NCI-H1436 (cell line): ENCODE measurements at regions not wholly inside any gene's neighbourhood (a gene's known extent, or its start where the extent isn't known, plus 50 kb on each side); places are given as distances from the start of the nearest gene placed in this dataset.
"Not testable (repeated sequence)": the region's sequence is repeated elsewhere in the genome, so short reads cannot be mapped to it uniquely, and the experiment has no call there.

ENCODE experiments used
- DNase-seq: peaks from one replicate; lab custom pipeline; 2025; lab: John Stamatoyannopoulos, UW

- DNase-seq: not testable (repeated sequence)
Measured at GRCh38 chr1:53399370-53400133, 59.6 kb upstream of the DMRTB1 start.

- no peak for DNase-seq
Measured at GRCh38 chr1:53400761-53401674, 58.2 kb upstream of the DMRTB1 start.

- no peak for DNase-seq
Measured at GRCh38 chr1:53401813-53402745, 57.1 kb upstream of the DMRTB1 start.

GRCh38 chr1:53402891-53403655 lies 56.1 kb upstream of the DMRTB1 start:
- DNase-seq: no peak

GRCh38 chr1:53405737-53406136 lies 53.5 kb upstream of the DMRTB1 start:
- no peak for DNase-seq

GRCh38 chr1:53406551-53407235 lies 52.5 kb upstream of the DMRTB1 start:
- DNase-seq: no peak

GRCh38 chr1:53408013-53408754 lies 51.0 kb upstream of the DMRTB1 start:
- no peak for DNase-seq

- DNase-seq: no peak
Measured at GRCh38 chr1:53408755-53409129, 50.5 kb upstream of the DMRTB1 start.

- DNase-seq: no peak
Measured at GRCh38 chr1:53409233-53409632, 50.0 kb upstream of the DMRTB1 start.
